HG03159 (cell line): ENCODE measurements at regions not wholly inside any gene's neighbourhood (a gene's known extent, or its start where the extent isn't known, plus 50 kb on each side); places are given as distances from the start of the nearest gene placed in this dataset.
"Not testable (repeated sequence)": the region's sequence is repeated elsewhere in the genome, so short reads cannot be mapped to it uniquely, and the experiment has no call there.

Experiments used
- ATAC-seq: cut with Tn5 transposase; IDR thresholded peaks from one replicate; pipeline ENCODE4 v1.9.1; 2021; ENCODE audit warnings: mild to moderate bottlenecking, moderate library complexity; ENCODE audit not compliant: unreplicated experiment

DNA sequence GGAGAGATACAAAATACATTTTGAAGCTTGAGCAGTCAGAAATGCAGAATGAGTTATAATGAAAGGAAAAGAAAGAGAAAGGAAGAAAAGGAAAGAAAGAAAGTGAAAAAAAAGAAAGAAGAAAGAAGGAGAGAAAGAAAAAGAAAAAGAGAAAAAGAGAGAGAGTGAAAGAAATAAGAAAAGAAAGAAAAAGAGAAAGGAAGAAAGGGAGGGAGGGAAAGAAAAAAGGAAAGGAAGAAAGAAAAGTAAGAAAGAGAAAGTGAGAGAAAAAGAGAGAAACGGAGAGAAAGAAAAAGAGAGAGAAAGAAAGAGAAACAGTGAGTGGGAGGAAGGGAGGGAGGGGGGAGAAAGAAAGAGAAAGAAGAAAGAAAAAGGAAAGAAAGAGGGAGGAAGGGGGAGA is 549.9 kb downstream of the GALC start:
- ATAC-seq, result no peak

DNA sequence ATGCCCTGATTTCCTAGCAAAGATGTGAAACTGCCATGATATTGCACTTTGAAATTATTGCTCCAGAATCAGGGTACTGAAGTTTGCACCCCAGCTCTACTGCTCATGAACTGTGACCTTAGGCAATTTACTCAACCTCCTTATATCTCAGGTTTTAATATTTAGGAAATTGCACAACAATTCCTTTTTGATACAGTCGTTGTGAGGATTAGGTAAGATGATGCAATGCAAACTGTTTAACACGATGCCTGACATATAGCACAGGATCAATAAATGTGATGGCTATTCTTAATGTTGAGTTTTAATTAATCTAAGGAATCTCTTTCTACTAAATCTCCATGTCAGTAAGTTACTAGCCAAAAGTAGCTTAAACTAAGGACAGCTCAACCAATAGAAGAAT is 555.8 kb downstream of the GALC start:
- ATAC-seq, result no peak

DNA sequence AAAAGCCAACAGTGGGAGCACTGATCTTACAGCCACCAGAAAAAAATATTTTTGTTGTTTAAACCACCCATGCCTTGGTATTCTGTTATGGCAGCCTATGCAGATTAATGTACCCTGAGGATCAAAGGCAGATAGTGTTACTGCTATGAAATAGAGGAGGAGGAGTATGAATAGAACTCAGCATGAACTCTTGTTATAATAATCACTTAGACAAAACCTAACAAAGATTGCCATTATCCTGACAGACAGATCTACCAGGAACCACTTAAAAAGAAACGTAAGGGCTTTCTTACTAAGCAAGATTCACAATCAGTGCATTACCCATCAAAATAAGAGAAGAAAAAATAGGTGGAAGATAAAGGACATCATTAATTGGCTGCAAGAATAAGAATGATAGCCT is 558.3 kb downstream of the GALC start:
- ATAC-seq, result no peak

GRCh38 chr14:87434011-87434410 is 559.0 kb downstream of the GALC start:
- ATAC-seq, result no peak

GRCh38 chr14:87432698-87433097 is 560.3 kb downstream of the GALC start:
- no peak for ATAC-seq

GRCh38 chr14:87430810-87431209 is 562.2 kb downstream of the GALC start:
- ATAC-seq, result no peak

DNA sequence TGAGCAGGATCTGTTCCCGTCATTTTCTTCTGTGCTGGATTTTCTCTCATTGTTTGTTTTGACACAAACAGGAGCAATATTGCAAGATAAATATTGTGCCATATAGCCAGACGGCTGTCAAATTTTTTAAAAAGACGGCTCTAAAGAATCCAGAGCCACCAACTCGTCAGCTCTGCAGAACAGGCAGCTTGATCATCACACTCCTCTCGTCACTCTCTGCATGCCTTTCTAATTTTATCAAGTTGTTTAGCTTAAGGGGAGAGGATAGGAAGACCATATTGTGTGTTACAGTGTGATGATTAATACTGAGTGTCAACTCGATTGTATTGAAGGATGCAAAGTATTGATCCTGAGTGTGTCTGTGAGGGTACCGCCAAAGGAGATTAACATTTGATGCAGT is 562.8 kb downstream of the GALC start:
- no peak for ATAC-seq

DNA sequence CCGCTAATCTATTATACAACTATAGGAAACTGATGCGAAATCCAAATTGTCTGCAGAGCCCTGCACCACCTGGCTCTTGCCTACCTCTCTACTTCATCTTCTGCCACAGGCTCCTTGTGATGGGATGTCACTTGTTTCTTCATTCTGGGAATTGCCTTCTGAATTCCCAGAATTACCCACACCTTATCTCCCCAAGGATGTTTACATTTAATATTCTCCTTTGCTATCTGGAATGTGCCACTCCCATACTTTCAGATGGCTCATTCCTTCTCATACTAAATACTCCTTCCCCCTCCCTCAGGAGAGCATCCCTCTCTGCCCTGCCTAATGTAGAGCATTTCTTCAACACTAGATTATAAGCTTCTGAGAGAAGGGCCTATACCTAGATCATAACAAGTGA is 573.1 kb downstream of the GALC start:
- no peak for ATAC-seq

DNA sequence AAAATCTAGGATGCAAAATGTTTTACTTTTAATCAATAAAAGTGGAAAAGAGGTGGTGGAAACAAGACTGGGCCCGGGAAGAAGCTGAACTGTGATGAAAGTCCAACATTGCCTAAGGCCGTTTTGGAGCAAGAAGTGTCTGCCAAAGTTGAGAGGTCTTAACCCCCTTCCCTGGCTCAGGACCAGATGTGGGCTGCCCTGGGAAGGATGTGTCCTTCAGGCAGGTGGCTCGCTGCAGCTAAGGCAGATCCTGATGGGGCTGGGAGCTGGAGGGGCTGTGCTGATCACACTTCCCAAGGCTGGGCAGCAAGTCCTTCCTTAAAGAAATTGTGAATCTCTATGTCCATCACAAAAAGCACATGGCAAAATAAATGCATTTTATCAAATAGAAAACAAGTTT is 581.6 kb downstream of the GALC start:
- ATAC-seq, result no peak

DNA sequence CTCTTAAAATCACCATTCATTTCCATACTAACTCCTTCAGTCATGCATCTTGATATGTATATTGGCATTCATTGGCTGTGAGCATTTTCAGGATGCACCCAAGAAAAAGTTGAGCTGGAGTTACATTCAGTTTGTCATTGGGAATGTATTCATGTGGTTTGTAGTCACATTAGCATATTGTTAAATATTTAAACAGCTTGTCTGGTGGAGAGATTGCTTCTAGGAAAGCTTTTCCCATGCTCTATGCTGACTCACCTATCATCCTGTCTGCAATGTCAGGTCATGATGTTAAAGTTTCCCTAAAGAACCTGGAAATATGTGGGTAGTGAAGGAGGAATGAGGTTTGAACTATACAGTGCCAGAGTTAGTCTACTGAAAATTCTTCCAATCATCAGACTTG is 583.6 kb downstream of the GALC start:
- no peak for ATAC-seq

DNA sequence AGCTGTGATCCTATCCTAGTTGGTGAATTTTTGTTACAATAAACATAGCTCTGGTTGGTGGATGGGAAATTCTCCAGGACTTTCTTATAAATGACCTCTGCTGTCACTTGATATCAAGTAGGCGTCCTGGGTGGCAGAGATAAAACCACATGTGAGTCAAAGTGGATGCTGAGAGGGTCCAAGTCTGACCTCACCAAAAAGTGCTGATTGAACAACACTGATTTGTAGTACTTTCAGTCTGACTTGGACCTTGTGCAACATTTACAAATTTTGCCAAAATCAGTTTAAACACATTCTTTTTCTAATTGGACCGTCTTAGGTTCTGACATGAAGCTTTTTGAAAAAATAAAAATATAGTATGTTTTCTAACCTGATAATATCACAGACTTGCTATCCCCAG is 585.6 kb downstream of the GALC start:
- ATAC-seq, result no peak

DNA sequence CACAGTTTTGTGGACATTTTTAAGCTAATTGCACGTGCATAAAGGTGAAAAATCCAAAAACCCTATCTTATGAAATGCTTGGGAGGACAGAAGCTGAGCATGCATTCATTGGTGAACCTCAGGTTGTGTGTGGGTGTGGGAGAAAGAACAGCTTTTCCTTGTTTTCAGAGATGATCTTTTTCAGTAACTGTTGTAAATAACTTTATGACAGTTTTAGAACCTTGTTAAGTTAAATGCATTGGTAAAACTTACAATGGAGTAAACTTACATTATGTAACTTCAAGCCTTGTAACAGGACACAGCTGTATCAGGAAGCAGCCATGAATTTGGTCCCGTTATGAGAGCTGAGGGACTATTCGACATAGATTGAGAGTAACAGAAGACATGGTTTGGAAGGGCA is 587.4 kb downstream of the GALC start:
- ATAC-seq, result no peak

DNA sequence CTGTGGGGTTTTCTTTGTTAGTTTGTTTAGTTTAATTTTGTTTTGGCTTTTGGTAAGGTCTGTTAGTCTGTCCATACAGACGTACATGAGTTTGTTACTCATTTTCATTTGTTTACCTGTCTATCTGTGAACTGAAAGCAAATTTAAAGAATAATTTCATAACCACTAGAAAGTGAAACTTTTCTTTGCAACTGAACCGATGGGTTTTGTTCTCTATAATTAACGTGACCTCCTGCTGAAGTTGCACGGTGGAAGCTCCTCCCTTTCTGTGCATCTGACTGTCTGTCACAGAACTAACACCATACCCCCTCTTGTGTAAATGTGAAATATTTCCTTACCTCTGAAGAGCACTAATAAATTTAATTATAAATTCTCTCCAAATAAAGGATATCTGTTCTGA is 595.5 kb downstream of the GALC start:
- peak; percentile 90 for ATAC-seq

DNA sequence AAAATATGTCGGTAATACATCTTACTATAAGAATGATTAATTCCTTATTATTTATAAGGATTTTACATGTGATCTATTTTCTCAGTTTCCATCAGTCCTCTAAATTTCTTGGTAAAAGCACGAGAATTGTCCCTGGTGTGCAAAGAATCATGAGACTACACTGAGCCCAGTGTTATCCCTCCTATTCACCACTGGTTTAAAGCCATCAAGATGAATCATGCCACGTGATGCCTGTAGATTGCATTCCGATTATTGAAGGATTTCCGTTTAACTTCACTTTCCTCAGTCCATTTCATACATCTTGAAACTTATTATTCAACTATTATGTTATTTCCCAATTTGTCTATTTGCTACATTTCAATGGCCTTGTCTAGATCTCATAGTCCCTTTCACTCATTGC is 601.9 kb downstream of the GALC start:
- no peak for ATAC-seq

DNA sequence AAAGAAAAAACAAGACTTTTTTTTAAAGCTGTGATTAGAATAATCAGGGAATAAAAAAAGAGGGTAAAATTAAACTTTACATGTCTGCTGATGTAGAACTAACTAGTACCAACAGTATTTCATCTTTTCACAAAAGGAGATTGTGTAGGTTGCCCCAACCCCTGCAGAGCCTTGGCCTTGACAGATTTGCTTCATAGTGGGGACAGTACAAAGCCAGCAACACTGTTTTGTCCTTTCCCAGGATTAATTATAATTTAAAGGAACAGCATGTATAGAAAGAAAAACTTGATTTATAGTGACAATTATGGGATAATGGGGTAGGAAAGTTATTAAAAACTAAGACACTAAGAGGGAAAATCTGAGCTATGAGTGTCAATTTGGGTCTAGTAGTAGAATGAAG is 604.0 kb downstream of the GALC start:
- no peak for ATAC-seq

GRCh38 chr14:87387806-87388205 is 605.2 kb downstream of the GALC start:
- no peak for ATAC-seq

GRCh38 chr14:87386524-87386923 is 606.5 kb downstream of the GALC start:
- ATAC-seq, result no peak

- ATAC-seq, result no peak
These were observed 612.9 kb downstream of the GALC start for GRCh38 chr14:87380054-87380453.

DNA sequence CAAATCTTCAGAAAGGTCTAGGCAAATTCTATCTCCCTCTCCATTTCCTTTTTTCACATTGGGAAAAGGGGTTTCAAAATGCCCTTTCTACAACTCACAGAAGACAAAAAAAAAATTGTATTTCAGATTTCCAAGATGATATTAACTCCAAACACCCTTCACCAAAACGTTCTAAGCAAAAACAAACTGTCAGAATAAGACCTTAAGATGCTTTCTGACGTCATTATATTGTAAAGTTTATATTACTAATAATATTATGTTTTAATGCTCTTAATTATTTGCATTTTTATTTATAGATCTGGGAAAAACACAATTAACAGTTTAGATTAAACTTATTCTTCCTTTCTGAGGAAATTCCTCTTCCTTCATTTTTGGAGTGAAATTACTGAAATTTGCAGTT is 624.2 kb downstream of the GALC start:
- no peak for ATAC-seq

- not testable (repeated sequence) for ATAC-seq
These were observed 632.7 kb downstream of the GALC start for GRCh38 chr14:87360246-87360645.

GRCh38 chr14:87351007-87351406 is 642.0 kb downstream of the GALC start:
- no peak for ATAC-seq

DNA sequence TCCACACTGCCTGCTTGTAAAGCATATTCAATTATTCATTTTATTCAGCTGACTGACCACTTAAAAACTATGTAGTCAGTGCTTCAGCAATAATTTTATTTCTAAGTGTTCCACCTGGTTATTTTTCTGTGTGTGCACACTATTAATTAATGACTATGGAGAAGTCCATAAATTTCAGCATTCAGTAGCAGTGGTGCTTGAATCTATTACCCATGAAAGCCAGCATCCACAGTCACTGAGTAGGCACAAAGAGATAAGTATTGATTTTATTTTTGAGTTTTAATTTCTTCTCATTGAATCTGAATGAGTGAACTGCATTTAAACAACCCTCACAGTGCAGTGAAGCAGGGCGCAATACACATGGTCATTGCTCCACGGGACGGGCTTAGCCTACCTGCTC is 643.1 kb downstream of the GALC start:
- no peak for ATAC-seq

DNA sequence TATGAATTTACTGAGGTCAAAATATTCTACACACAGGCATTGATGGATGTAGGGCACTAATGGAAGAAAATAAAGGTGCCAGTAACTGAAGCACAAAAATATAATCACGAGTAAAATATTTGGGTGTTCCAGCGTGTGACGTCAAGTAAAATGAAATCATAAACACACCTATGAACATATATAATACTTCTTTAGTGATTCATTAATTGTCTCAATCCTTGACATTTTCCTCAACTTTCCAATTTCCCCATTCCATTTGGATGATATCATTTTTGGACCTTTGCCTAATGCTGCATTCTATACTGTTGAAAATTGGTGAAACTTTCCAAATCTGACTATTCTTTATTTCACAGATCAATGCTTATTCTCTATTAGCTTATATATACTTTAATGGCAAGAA is 649.3 kb downstream of the GALC start:
- ATAC-seq, result no peak
